ENCODE measurements at regions not wholly inside any gene's neighbourhood (a gene's known extent, or its start where the extent isn't known, plus 50 kb on each side); places are given as distances from the start of the nearest gene placed in this dataset.

GRCh38 chr11:92797874-92798273 is 171.6 kb upstream of the MTNR1B start:
- ATAC-seq (no peak), DNase-seq (no peak)

- DNase-seq = no peak
- ATAC-seq = no peak
These were observed 167.8 kb upstream of the MTNR1B start for GRCh38 chr11:92801685-92802084.

- ATAC-seq (no peak), DNase-seq (no peak)
These were observed 166.8 kb upstream of the MTNR1B start for GRCh38 chr11:92802644-92803043.

GRCh38 chr11:92803391-92803790 is 166.1 kb upstream of the MTNR1B start:
- DNase-seq (no peak), ATAC-seq (no peak)

- DNase-seq = no peak
- no peak for ATAC-seq
These were observed 165.0 kb upstream of the MTNR1B start for GRCh38 chr11:92804388-92804966.

GRCh38 chr11:92808022-92808421 is 161.4 kb upstream of the MTNR1B start:
- DNase-seq = no peak
- no peak for ATAC-seq

GRCh38 chr11:92810423-92811064 is 158.9 kb upstream of the MTNR1B start:
- DNase-seq (no peak), ATAC-seq (no peak)

GRCh38 chr11:92811341-92811740 is 158.1 kb upstream of the MTNR1B start:
- ATAC-seq (no peak), DNase-seq (no peak)

- ATAC-seq (no peak), DNase-seq (no peak)
These were observed 156.6 kb upstream of the MTNR1B start for GRCh38 chr11:92812841-92813240.

- DNase-seq (no peak), ATAC-seq (no peak)
These were observed 149.6 kb upstream of the MTNR1B start for GRCh38 chr11:92819830-92820229.

GRCh38 chr11:92820860-92821259 is 148.6 kb upstream of the MTNR1B start:
- DNase-seq (no peak), ATAC-seq (no peak)

- ATAC-seq (no peak), DNase-seq (no peak)
These were observed 147.0 kb upstream of the MTNR1B start for GRCh38 chr11:92822410-92822809.

- DNase-seq (no peak), ATAC-seq (no peak)
These were observed 143.3 kb upstream of the MTNR1B start for GRCh38 chr11:92826136-92826535.

GRCh38 chr11:92826603-92827002 is 142.8 kb upstream of the MTNR1B start:
- ATAC-seq = no peak
- no peak for DNase-seq

- ATAC-seq = no peak
- no peak for DNase-seq
These were observed 142.3 kb upstream of the MTNR1B start for GRCh38 chr11:92827132-92827531.

GRCh38 chr11:92828556-92828955 is 140.9 kb upstream of the MTNR1B start:
- ATAC-seq (no peak), DNase-seq (no peak)

GRCh38 chr11:92829121-92829520 is 140.3 kb upstream of the MTNR1B start:
- ATAC-seq (no peak), DNase-seq (no peak)

- DNase-seq (no peak), ATAC-seq (no peak)
These were observed 139.8 kb upstream of the MTNR1B start for GRCh38 chr11:92829671-92830070.

- ATAC-seq = peak; percentile 9
- no peak for DNase-seq
These were observed 138.9 kb upstream of the MTNR1B start for GRCh38 chr11:92830377-92831155.

GRCh38 chr11:92834296-92835020 is 135.0 kb upstream of the MTNR1B start:
- ATAC-seq = no peak
- no peak for DNase-seq

GRCh38 chr11:92837595-92837994 is 131.9 kb upstream of the MTNR1B start:
- DNase-seq (no peak), ATAC-seq (no peak)

- ATAC-seq (no peak), DNase-seq (no peak)
These were observed 130.6 kb upstream of the MTNR1B start for GRCh38 chr11:92838759-92839310.

- ATAC-seq (no peak), DNase-seq (no peak)
These were observed 130.0 kb upstream of the MTNR1B start for GRCh38 chr11:92839450-92839849.
